ENCODE measurements at regions not wholly inside any gene's neighbourhood (a gene's known extent, or its start where the extent isn't known, plus 50 kb on each side); places are given as distances from the start of the nearest gene placed in this dataset.

- ATAC-seq = no peak
- TF ChIP-seq CSDC2 (CRISPR knock-in tag; IDR thresholded peaks at IDR 0.05) (no peak), ZFP30 (CRISPR knock-in tag; IDR thresholded peaks at IDR 0.05) (no peak), GLIS3 (CRISPR knock-in tag; IDR thresholded peaks at IDR 0.05) (no peak), ZC3H10 (CRISPR knock-in tag; IDR thresholded peaks at IDR 0.05) (no peak), ZFP3 (CRISPR knock-in tag; IDR thresholded peaks at IDR 0.05) (no peak), BACH2 (CRISPR knock-in tag; IDR thresholded peaks at IDR 0.05; ENCODE audit: borderline replicate concordance) (no peak), SNAI2 (CRISPR knock-in tag; IDR thresholded peaks at IDR 0.05) (no peak), ZNF565 (CRISPR knock-in tag; conservative IDR thresholded peaks at IDR 0.05; ENCODE audit: low read depth) (no peak), ZNF8 (CRISPR knock-in tag; IDR thresholded peaks at IDR 0.05) (no peak), RARB (CRISPR knock-in tag; IDR thresholded peaks at IDR 0.05) (no peak), CSRNP3 (CRISPR knock-in tag; IDR thresholded peaks at IDR 0.05) (no peak), PPARA (CRISPR knock-in tag; IDR thresholded peaks at IDR 0.05; ENCODE audit: borderline replicate concordance) (no peak), ZNF70 (CRISPR knock-in tag; IDR thresholded peaks at IDR 0.05) (no peak)
Measured at GRCh38 chr20:48350313-48350988, 477.3 kb downstream of the PREX1 start.

GRCh38 chr20:48349656-48350055, 478.1 kb downstream of the PREX1 start:
- TF ChIP-seq OSR1 (CRISPR knock-in tag; IDR thresholded peaks at IDR 0.05) = no peak
- TF ChIP-seq TOX (CRISPR knock-in tag; IDR thresholded peaks at IDR 0.05; ENCODE audit: borderline replicate concordance) = no peak
- no peak for TF ChIP-seq RARB (CRISPR knock-in tag; IDR thresholded peaks at IDR 0.05)
- no peak for TF ChIP-seq ZC3H10 (CRISPR knock-in tag; IDR thresholded peaks at IDR 0.05)
- no peak for TF ChIP-seq TCF4 (CRISPR knock-in tag; IDR thresholded peaks at IDR 0.05; ENCODE audit: borderline replicate concordance)
- no peak for TF ChIP-seq ZNF70 (CRISPR knock-in tag; IDR thresholded peaks at IDR 0.05)
- no peak for TF ChIP-seq ISL1 (CRISPR knock-in tag; IDR thresholded peaks at IDR 0.05)
- TF ChIP-seq CSDC2 (CRISPR knock-in tag; IDR thresholded peaks at IDR 0.05) = no peak
- TF ChIP-seq SNAI2 (CRISPR knock-in tag; IDR thresholded peaks at IDR 0.05) = no peak
- TF ChIP-seq ARNTL (CRISPR knock-in tag; IDR thresholded peaks at IDR 0.05; ENCODE audit: borderline replicate concordance, low read depth) = no peak
- no peak for TF ChIP-seq PATZ1 (CRISPR knock-in tag; IDR thresholded peaks at IDR 0.05; ENCODE audit: borderline replicate concordance)
- TF ChIP-seq BACH2 (CRISPR knock-in tag; IDR thresholded peaks at IDR 0.05; ENCODE audit: borderline replicate concordance) = no peak
- no peak for TF ChIP-seq ZNF565 (CRISPR knock-in tag; conservative IDR thresholded peaks at IDR 0.05; ENCODE audit: low read depth)
- no peak for TF ChIP-seq TSHZ2 (CRISPR knock-in tag; IDR thresholded peaks at IDR 0.05)
- no peak for TF ChIP-seq ZFP3 (CRISPR knock-in tag; IDR thresholded peaks at IDR 0.05)
- TF ChIP-seq CREB5 (CRISPR knock-in tag; IDR thresholded peaks at IDR 0.05; ENCODE audit: low read depth) = no peak
- ATAC-seq = no peak

- TF ChIP-seq ZNF8 (CRISPR knock-in tag; IDR thresholded peaks at IDR 0.05) (no peak), BACH2 (CRISPR knock-in tag; IDR thresholded peaks at IDR 0.05; ENCODE audit: borderline replicate concordance) (no peak), TSHZ2 (CRISPR knock-in tag; IDR thresholded peaks at IDR 0.05) (no peak), RARB (CRISPR knock-in tag; IDR thresholded peaks at IDR 0.05) (no peak), CSRNP3 (CRISPR knock-in tag; IDR thresholded peaks at IDR 0.05) (no peak), TOX (CRISPR knock-in tag; IDR thresholded peaks at IDR 0.05; ENCODE audit: borderline replicate concordance) (no peak), GLIS3 (CRISPR knock-in tag; IDR thresholded peaks at IDR 0.05) (no peak), CSDC2 (CRISPR knock-in tag; IDR thresholded peaks at IDR 0.05) (no peak), ZFP3 (CRISPR knock-in tag; IDR thresholded peaks at IDR 0.05) (no peak)
- ATAC-seq = no peak
Measured at GRCh38 chr20:48348022-48348421, 479.8 kb downstream of the PREX1 start.

Data from SK-N-SH treated with all-trans-retinoic acid at 6 μM for 48 hours (cell line).